HG03442 (cell line): ENCODE measurements at regions not wholly inside any gene's neighbourhood (a gene's known extent, or its start where the extent isn't known, plus 50 kb on each side); places are given as distances from the start of the nearest gene placed in this dataset.
A peak's percentile ranks its signal among the peaks of the same experiment; 100 is the strongest.
"Not testable (repeated sequence)": the region's sequence is repeated elsewhere in the genome, so short reads cannot be mapped to it uniquely, and the experiment has no call there.

Experiments used
- ATAC-seq: cut with Tn5 transposase; IDR thresholded peaks from one replicate; pipeline ENCODE4 v1.9.1; 2021; ENCODE audit warnings: mild to moderate bottlenecking, moderate library complexity; ENCODE audit not compliant: unreplicated experiment

DNA sequence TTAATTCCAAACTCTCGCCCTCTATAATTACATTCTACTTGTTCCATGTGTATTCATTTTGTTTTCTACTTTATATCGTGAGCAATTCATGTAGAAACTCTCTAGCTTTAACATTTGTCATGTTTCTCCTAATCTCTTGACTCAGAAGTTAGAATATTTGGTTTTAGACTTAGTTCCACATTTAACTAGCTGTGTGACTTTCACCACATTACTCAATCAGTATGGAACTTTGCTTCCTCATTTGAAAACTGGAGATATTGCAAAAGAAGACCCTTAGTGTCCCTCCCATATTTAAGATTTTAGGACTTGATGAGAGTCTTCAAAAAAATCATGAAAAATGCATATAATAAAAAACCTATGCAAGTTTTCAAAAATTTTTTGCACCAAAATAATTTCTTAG, 447.5 kb downstream of the GXYLT1 start:
- no peak for ATAC-seq

DNA sequence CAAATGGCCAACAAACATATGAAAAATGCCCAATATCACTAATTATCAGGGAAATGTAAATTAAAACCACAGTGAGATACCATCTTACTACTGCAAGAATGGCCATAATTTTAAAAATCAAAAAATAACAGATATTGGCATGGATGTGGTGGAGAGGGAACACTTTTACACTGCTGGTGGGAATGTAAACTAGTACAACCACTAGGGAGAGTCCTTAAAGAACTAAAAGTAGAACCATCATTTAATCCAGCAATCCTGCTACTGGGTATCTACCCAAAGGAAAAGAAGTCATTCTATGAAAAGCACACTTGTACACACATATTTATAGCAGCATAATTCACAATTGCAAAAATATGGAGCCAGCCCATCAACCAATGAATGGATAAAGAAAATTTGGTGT, 459.7 kb downstream of the GXYLT1 start:
- no peak for ATAC-seq

DNA sequence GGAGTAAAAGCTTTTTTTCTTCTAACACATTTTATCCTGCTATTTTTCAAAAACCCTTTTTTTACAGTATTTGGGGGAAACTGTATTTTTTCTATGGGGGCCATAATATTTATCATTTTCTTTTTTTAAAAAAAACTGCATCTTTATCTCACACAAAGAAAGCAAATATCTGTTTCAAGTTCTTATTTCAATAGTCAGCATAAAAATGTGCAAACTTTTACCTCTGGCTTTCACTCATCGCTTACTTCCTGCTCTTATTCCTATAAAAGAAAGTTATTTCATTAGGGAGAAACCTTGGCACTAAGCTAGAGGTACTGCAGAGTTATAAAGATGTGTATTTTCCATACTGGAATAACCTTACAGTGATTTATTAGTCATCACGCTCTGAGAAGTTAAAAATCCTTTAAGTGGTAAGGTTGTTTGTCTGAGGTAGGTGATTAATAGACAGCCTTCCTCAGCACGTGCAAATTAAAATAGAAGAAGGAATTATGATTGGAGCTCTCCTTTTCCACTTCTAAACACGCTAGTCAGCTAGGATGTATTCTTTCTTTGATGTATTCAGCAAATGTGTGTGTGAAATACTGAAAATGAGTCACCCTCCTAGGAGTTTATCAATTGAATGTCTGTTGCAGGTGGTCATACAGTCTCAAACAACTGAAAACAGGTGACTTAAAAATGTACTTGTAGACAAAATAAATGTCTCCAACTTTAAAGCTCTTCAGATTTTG, 461.0 kb downstream of the GXYLT1 start:
- no peak for ATAC-seq

DNA sequence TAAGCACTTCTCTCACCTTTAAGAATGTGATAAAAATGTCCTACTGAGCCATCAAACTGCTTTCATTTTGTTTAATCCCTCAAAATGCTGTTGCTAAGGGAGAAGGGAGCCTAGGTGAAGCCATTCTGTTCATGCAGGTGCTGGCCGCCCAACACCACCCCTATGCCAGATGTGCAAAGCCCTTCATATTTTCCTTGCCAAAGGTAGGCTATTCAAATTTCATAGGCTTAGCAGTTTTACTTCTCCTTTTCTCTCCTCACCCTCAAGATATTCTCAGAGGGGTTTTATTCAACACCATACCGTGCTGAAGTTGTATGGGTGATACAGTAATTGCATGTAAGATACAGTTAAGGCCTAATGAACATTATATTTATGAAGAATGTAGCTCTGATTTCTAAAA, 461.7 kb downstream of the GXYLT1 start:
- peak; percentile 50 for ATAC-seq

DNA sequence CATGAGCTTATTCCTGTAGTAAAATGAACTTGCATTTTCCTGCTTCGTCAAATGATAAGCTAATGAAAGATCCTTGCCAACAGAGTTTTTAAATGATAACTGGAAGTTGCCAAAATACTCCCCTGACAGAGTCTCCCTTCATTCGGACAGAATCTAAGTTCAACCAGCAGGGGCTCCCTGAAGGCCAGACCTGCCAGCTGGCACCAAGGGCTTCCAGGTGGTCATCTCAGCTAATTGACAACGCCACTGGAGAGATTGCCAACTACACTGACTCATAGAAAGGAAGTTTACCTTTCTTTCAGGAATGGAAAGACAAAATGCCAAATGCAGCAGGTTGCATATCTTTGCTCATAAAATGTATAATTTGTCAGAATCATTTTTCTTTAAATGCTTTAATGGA, 462.8 kb downstream of the GXYLT1 start:
- ATAC-seq, result no peak

DNA sequence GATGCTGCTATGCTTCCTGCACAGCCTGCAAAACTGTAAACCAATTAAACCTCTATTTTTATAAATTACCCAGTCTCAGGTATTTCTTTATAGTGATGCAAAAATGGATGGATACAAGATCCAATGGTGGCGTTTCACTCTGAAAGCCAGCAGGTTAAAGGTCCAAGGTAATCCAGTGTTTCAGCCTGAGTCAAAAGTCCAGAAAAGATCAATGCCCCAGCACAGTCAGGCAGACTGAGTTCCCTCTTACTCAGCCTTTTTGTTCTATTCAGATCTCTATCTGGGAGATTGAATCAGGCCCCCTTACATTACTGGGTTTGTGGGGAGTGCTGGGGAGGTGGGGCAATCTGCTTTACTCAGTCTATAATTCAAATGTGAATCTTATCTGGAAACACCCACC, 464.5 kb downstream of the GXYLT1 start:
- ATAC-seq, result no peak

DNA sequence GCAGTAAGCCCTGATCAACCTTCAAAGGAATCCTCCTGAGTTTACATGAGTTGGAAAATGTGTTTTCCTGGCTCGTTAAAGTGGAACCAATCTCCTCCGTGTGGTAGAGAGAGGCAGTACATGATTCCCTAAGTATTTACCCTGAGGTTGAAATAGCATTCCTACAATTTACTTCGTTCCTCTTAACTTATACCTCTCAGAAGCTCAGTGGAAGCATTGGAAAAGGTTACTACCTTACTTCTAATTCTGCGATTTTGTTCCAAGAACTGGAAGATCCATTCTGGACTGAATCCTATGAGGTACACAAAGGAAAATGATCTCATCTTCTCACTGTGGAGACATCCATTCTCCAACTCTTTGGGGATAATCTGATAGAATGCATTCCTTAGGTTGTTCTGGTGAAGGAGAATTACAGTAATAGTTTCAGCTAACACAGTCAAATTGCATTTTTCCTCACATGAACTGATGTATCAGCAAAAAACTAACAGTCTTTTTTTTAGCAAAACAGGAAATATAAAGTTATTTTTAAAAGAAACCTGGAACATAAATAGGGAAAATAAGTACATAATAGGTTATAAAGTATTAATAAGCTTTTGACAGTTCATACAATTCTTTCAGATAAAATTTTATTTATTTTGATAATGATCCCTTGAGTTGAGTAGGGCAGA, 475.6 kb downstream of the PDZRN4 start:
- ATAC-seq, result no peak

DNA sequence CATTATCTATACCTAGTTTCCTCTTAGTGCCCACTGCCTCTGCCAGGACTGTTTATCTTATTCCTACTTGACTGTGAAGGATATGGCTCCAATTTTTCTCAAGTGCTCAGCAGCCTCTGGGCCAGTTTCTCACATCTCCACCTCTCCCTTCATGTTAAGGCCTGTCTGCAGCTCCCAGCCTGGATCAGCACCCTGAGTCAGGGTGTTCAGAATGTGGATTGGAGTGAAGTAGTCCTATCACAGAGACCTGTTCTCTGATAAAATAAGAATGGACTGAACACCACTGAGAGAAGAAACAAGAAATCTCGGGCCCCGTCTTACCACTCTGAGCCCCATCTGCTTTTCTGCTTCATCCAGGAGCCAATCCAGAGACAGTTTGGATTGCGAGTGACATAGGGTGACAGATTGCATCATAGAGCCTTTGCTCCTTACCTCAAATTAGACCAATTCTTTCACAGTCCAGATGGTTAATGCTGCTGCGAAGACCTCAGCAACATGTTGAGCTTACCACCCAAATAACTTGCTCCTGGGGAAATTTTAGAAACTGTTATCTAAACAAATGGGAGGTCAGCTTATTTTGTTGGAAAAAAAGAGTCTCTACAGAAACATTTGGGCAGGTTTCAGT, 473.1 kb downstream of the PDZRN4 start:
- no peak for ATAC-seq

DNA sequence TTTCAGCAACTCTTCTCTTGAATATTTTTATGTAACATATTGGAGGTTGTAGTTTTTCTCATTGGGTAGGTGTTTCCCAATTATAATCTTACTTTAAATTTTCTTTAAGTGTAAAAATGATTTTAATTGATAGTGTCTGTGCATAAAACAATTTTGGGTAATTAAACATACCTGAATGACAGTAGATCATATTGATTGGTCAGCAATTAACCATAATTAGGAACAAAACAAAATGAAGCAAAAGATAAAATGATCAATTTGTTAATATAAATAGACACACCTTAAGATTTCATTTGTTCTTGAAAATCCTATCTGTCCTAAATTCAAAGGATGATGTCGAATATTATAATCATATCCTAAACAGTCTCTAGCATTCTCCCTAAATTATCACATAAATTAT, 468.3 kb downstream of the PDZRN4 start:
- ATAC-seq, result no peak

DNA sequence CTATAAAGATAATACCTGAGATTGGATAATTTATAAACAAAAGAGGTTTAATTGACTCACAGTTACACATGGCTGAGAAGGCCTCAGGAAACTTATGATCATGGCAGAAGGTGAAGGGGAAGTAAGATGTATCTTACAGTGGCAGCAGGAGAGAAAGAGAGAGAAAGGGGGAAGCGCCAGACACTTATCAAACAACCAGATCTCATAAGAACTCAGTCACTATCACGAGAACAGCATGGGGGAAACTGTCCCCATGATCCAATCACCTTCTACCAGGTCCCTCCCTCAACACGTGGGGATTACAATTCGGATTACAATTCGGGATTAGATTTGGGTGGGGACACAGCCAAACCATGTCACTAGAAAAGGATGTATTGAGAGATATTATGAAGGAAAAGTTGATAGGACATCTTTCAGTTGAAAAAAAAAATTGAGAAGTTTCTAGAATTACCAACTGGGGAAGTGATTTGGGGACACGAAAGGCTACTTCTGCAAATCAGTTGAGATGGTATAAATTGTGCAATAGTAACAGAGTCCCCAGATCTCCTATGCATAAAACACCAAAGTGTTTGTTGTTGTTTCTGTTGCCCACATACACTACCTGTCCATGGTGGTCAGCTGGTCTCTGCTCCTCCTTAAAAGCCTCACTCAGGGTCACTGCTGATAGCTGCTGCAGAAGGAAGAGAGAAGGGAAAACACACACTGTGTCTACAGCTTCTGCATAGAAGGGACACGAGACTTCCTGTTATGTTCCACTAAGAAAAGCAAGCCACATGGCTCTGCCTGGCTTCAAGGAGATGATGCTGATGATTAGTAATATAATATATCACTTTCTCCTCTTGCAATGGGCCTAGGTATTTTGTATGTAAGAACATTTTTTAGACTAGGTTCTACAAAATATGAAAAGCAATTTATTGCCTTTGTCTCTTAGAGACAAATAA, 465.5 kb downstream of the PDZRN4 start:
- ATAC-seq, result no peak

DNA sequence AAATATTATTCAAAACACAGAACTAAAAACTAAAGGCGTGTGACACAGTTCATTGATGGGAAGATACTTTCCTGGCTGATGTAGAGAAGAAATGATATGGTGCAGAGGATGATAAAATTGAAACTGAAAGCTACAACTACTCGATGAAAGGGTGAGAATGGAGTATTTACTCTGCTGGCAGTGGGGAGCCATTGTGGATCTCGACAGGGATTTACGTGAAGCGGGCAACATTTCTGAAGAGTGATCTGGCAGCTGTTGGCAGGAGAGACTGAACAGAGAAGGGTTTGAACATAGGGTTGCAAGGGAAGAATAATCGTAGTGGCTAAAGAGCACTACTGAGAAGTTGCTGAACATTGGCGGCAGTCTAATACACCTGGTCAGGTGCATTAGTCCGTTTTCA, 464.9 kb downstream of the PDZRN4 start:
- ATAC-seq, result no peak

DNA sequence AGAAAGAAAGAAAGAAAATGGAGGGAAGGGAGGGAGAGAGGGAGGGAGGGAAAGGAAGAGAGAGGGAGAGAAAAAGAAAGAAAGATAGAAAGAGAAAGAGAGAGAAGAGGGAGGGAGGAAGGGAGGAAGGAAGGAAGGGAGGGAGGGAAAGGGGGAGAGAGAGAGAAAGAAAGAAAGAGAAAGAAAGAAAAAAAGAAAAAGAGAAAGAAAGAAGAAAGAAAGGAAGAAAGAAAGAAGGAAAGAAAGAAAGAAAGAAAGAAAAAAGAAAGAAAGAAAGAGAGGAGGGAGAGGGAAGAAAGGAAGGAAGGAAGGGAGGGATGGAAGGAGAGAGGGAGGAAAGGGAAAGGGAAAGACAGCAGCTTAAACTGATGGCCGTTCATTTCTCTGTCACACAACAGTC, 457.5 kb downstream of the PDZRN4 start:
- no peak for ATAC-seq

DNA sequence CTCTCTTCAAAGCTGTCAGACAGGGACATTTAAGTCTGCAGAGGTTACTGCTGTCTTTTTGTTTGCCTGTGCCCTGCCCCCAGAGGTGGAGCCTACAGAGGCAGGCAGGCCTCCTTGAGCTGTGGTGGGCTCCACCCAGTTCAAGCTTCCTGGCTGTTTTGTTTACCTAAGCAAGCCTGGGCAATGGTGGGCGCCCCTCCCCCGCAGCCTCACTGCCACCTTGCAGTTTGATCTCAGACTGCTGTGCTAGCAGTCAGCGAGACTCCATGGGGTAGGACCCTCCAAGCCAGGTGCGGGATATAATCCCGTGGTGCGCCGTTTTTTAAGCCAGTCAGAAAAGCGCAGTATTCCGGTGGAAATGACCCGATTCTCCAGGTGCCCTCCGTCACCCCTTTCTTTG, 454.7 kb downstream of the PDZRN4 start:
- ATAC-seq, result not testable (repeated sequence)

DNA sequence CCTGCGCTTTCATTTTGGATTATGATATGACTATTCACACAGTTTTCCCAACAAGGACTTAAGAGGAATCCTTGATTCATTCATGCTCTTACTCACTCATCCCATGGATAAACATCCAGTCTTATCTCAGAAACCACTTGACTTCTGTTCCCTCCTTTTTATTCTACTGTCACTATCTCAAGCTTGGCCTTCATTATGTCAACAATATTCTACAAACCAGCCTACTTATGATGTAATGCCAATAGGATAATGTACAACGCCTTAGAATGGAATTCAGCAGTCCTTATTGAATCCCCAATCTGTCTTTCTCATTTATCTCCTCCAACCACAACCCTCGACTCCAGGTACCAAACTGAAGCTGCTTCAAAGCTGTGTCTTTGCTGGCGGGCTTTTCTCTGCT, 448.5 kb downstream of the PDZRN4 start:
- no peak for ATAC-seq

DNA sequence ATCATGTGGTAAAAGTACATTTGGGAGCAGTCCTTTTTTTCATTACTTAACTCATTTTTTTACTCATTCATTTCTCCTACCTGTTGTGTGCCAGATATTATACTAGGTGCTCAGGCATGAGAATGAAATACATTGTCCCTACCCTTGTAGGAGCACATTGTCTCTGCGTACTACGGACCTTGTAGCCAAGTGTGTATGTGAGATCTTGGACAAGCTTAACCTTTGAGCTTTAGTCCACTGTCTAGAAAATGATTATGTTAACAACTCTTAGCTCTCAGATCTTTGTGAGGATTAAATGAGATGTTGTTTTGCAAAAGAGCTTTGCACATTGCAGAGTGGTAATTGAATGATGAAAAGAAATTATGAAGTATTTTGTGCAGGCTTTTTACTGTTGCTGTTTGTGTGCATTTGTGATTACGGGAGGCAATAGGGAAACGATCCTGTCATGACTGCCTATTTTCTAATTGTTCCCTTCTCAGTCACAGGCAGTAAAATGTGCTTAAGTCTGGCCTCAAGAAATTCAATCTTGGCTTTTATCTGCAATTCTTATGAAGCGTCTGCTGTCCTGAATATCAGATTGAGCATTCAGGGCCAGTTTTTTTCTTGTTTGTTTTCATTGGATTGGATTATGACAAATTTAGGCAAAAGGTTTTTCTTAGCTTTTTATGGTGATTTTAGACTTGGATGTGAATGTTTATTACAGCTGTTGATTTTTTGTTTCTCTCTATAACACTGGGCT, 447.7 kb downstream of the PDZRN4 start:
- no peak for ATAC-seq

DNA sequence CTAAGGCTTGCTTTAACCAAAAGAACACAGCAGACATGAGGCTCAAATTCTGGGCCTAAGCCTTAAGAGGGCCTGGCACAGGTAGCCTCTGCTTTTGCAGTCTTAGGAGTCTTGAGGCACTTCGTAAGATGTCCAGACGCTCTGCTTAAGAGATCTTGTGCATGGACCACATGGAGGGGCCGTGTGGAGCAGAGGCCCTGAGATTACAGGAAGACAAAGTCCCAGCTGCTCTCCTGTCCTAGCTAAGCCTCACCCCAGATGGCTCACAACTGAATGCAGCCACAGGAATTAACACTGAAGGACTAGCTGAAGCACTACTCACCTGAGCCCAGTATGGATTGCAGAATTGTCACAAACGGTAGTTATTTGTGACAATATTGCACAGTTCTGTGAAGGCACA, 446.0 kb downstream of the PDZRN4 start:
- ATAC-seq, result no peak

DNA sequence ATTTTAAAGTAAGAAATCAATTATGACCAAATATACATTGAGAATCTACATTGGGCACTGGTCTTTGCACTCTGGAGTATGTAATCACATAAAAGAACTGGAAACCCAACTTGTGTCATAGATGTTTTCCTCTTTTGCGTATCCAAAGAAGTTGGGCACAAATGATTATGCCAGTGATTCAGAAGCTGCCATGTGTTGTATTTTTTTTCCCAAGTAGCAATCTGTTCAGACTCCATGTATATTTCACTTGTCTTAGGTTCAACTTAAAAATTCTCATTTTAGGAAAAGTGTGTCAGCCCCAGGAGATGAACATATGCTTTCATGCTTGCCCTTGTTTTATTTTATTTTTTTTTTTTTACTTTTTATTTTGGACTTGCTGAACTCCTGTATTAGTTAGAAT, 441.5 kb downstream of the PDZRN4 start:
- no peak for ATAC-seq

DNA sequence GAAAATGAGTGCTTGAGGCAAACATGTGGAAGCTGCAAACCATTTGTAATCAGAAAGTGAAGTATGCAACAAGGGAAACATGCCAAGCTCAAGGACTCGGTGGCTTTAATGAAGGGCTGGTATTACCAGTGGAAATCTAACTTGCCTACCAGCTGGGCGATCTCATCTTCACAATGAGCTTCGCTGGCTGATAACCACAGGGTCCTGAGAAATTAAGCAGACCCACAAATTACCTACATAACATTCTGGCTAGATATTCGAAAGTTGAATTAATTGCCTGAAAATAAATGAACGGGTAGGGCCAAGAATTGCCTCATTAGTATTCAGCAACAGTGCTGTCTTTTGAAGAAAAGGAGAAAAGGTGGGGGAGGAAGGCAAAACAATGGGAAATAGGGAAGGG, 439.4 kb downstream of the PDZRN4 start:
- ATAC-seq, result no peak

DNA sequence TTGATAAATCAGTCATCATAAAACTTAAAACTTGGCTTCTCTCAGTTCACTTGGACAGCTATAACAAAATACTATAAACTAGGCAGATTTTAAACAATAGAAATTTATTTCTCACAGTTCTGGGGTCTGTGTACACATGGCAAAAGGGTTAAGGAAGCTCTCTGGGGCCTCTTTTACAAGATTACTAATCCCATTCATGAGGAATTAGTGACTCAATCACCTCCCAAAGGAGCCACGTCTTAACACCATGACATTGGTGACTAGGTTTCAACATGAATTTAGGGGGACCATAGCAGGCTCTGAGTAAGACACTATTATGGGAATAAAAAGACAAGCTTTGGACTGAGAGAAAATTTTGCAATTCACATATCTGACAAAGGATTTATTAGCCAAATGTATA, 436.5 kb downstream of the PDZRN4 start:
- ATAC-seq, result no peak
